Progenitor cell of endocrine pancreas (in vitro differentiated cells): ENCODE measurements at regions not wholly inside any gene's neighbourhood (a gene's known extent, or its start where the extent isn't known, plus 50 kb on each side); places are given as distances from the start of the nearest gene placed in this dataset.
"Not testable (repeated sequence)": the region's sequence is repeated elsewhere in the genome, so short reads cannot be mapped to it uniquely, and the experiment has no call there.

Source experiments
- DNase-seq: peaks from one replicate; pipeline ENCODE4 v3.0.0; 2021; ENCODE audit warnings: low spot score; ENCODE audit not compliant: unreplicated experiment
- H3K27ac Mint-ChIP-seq: 2 replicates; pipeline ENCODE4 v1.8.0; 2021; ENCODE audit warnings: mild to moderate bottlenecking, moderate library complexity, mixed read lengths
- H3K27me3 Mint-ChIP-seq: 2 replicates; pipeline ENCODE4 v1.8.0; 2021; ENCODE audit warnings: mixed read lengths
- H3K36me3 Mint-ChIP-seq: 2 replicates; pipeline ENCODE4 v1.8.0; 2022; ENCODE audit warnings: mixed read lengths; ENCODE audit not compliant: insufficient read depth
- H3K4me1 Mint-ChIP-seq: 2 replicates; pipeline ENCODE4 v1.8.0; 2021; ENCODE audit warnings: low read depth, mixed read lengths
- H3K4me3 Mint-ChIP-seq: 2 replicates; pipeline ENCODE4 v1.8.0; 2021; ENCODE audit warnings: low read depth, mild to moderate bottlenecking, moderate library complexity, mixed read lengths
- H3K9me3 Mint-ChIP-seq: 2 replicates; pipeline ENCODE4 v1.8.0; 2021; ENCODE audit warnings: low read depth, mixed read lengths
- CTCF ChIP-seq: fragments of 200-600 bp; sonication (generic); IDR thresholded peaks from one replicate; pipeline ENCODE4 v1.5.0; 2021; ENCODE audit warnings: antibody characterized with exemption, mild to moderate bottlenecking; ENCODE audit not compliant: unreplicated experiment

GRCh38 chr10:4226941-4227540 lies 442.0 kb upstream of the KLF6 start:
- DNase-seq, result no peak
- H3K36me3 Mint-ChIP-seq, result no peaks in the 10 kb centered on the region
- no peaks in the 10 kb centered on the region for H3K4me1 Mint-ChIP-seq
- TF ChIP-seq CTCF, result no peak
- no peak overlapping the region for H3K4me3 Mint-ChIP-seq
- H3K9me3 Mint-ChIP-seq, result no peaks in the 10 kb centered on the region
- H3K27me3 Mint-ChIP-seq, result no peaks in the 10 kb centered on the region
- H3K27ac Mint-ChIP-seq, result no peak overlapping the region

- no peak for TF ChIP-seq CTCF
- no peak overlapping the region for H3K4me3 Mint-ChIP-seq
These were observed 439.2 kb upstream of the KLF6 start for GRCh38 chr10:4224178-4224577.

GRCh38 chr10:4221310-4221709 lies 436.3 kb upstream of the KLF6 start:
- not testable (repeated sequence) for H3K9me3 Mint-ChIP-seq, H3K27me3 Mint-ChIP-seq, H3K36me3 Mint-ChIP-seq, H3K27ac Mint-ChIP-seq, DNase-seq, H3K4me1 Mint-ChIP-seq, H3K4me3 Mint-ChIP-seq

More at GRCh38 chr10:4224178-4224577, 439.2 kb upstream of the KLF6 start:
- H3K27ac Mint-ChIP-seq, result no peak overlapping the region
- no peaks in the 10 kb centered on the region for H3K4me1 Mint-ChIP-seq
- no peaks in the 10 kb centered on the region for H3K9me3 Mint-ChIP-seq
- DNase-seq, result no peak
- H3K27me3 Mint-ChIP-seq, result no peaks in the 10 kb centered on the region
- H3K36me3 Mint-ChIP-seq, result no peaks in the 10 kb centered on the region

- Mint-ChIP-seq H3K36me3 (no peaks in the 10 kb centered on the region), H3K9me3 (no peaks in the 10 kb centered on the region), H3K4me3 (no peak overlapping the region), H3K27me3 (peaks cover 2% of the 10 kb centered on the region), H3K27ac (no peak overlapping the region), H3K4me1 (no peaks in the 10 kb centered on the region)
- no peak for TF ChIP-seq CTCF
- no peak for DNase-seq
These were observed 434.9 kb upstream of the KLF6 start for GRCh38 chr10:4219901-4220300.

GRCh38 chr10:4217653-4218052 lies 432.6 kb upstream of the KLF6 start:
- H3K36me3 Mint-ChIP-seq, result no peaks in the 10 kb centered on the region
- no peaks in the 10 kb centered on the region for H3K9me3 Mint-ChIP-seq

More at GRCh38 chr10:4217653-4218052, 432.6 kb upstream of the KLF6 start:
- Mint-ChIP-seq H3K27ac (no peak overlapping the region), H3K27me3 (peaks cover 5% of the 10 kb centered on the region), H3K4me3 (no peak overlapping the region), H3K4me1 (no peaks in the 10 kb centered on the region)
- no peak for TF ChIP-seq CTCF
- no peak for DNase-seq
